OCI-LY7 (cell line): ENCODE measurements at regions not wholly inside any gene's neighbourhood (a gene's known extent, or its start where the extent isn't known, plus 50 kb on each side); places are given as distances from the start of the nearest gene placed in this dataset.

Source experiments
- EZH2phosphoT487 ChIP-seq: fragments of 200-600 bp; sonication (generic); IDR thresholded peaks from 2 replicates; pipeline ENCODE4 v1.6.1; 2018; ENCODE audit warnings: low read depth, borderline replicate concordance, mild to moderate bottlenecking, mixed run types, antibody characterized with exemption, low read length, moderate library complexity, mixed read lengths
- TF ChIP-seq, protein P1 (sequence below): fragments of 200-600 bp; sonication (generic); conservative IDR thresholded peaks from 2 replicates; pipeline ENCODE4 v1.5.1; 2014; ENCODE audit warnings: mild to moderate bottlenecking, antibody characterized with exemption, low read length, moderate library complexity, mixed read lengths

DNA sequence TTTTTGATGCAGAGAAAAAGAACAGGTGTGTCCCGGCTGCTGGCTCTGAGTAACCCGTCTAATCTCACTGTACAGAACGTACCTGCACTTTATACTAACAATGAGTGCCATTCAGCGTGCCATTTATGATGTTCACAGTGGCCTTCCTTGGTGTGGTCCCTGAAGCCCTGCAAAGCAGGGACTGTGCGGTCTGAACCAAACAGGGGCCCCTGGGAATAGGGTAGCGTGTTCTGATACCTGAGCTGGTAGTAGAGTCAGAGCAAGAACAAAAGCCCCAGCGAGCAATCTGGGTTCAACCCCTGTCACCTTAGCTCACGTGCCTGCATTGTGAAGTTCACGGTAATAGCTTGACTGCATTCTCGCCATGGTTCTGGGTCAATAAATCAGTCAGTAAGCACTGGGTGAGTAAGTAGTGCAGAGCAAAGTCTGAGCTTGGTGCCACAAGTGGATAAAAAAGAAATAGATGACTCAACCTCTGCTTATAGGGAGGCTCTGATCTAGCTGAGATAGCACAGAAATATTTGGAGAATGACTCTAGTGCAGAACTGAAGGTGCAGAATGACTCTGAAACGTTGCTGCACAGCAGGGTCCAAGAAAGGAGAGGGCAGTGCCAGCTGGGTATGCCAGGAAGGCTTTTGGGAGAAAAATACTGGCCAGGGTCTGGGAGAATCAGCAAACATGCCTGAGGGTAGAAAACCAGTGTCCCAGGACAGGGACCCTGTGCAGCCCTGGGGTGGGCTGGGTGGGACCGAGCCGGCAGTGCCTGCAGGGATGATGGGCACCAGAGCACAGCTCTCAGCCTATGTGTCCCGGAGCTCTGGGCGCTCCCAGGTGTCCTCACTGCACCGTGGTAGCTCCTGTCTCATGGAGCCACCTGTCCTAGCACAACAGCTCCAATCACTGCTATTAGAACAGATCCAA lies 125.9 kb downstream of the RHOU start:
- TF ChIP-seq, protein P1, sequence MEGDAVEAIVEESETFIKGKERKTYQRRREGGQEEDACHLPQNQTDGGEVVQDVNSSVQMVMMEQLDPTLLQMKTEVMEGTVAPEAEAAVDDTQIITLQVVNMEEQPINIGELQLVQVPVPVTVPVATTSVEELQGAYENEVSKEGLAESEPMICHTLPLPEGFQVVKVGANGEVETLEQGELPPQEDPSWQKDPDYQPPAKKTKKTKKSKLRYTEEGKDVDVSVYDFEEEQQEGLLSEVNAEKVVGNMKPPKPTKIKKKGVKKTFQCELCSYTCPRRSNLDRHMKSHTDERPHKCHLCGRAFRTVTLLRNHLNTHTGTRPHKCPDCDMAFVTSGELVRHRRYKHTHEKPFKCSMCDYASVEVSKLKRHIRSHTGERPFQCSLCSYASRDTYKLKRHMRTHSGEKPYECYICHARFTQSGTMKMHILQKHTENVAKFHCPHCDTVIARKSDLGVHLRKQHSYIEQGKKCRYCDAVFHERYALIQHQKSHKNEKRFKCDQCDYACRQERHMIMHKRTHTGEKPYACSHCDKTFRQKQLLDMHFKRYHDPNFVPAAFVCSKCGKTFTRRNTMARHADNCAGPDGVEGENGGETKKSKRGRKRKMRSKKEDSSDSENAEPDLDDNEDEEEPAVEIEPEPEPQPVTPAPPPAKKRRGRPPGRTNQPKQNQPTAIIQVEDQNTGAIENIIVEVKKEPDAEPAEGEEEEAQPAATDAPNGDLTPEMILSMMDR = no peak
- TF ChIP-seq EZH2phosphoT487 = no peak
